Stimulated activated CD4-positive, alpha-beta T cell treated with anti-CD3 and anti-CD28 coated beads, Interleukin-1b, Interleukin-23, amount 100 ng/mL, for 4 hours (primary cell): ENCODE measurements at regions not wholly inside any gene's neighbourhood (a gene's known extent, or its start where the extent isn't known, plus 50 kb on each side); places are given as distances from the start of the nearest gene placed in this dataset.

ENCODE experiments used
- DNase-seq, 2 donors: peaks; one replicate each; pipeline ENCODE4 v3.0.0-alpha.2; 2020; ENCODE audit warnings: low read depth in 2 of 2

GRCh38 chr21:26784974-26785373 is 60.2 kb downstream of the ADAMTS1 start:
- DNase-seq = no peak

GRCh38 chr21:26783466-26784195 is 61.6 kb downstream of the ADAMTS1 start:
- no peak for DNase-seq

GRCh38 chr21:26782747-26783146 is 62.5 kb downstream of the ADAMTS1 start:
- DNase-seq = no peak

GRCh38 chr21:26782331-26782730 is 62.9 kb downstream of the ADAMTS1 start:
- DNase-seq = no peak

- no peak for DNase-seq
Observed at GRCh38 chr21:26781331-26781730, 63.9 kb downstream of the ADAMTS1 start.

GRCh38 chr21:26777166-26777565 is 68.0 kb downstream of the ADAMTS1 start:
- no peak for DNase-seq

GRCh38 chr21:26776310-26777021 is 68.7 kb downstream of the ADAMTS1 start:
- DNase-seq = no peak

GRCh38 chr21:26773058-26773457 is 72.2 kb downstream of the ADAMTS1 start:
- no peak for DNase-seq

GRCh38 chr21:26769613-26770188 is 75.5 kb downstream of the ADAMTS1 start:
- DNase-seq = no peak

GRCh38 chr21:26766826-26767325 is 78.3 kb downstream of the ADAMTS1 start:
- DNase-seq = no peak

- no peak for DNase-seq
Observed at GRCh38 chr21:26761174-26761915, 83.9 kb downstream of the ADAMTS1 start.

- no peak for DNase-seq
Observed at GRCh38 chr21:26759731-26760130, 85.5 kb downstream of the ADAMTS1 start.

- no peak for DNase-seq
Observed at GRCh38 chr21:26758083-26758880, 86.9 kb downstream of the ADAMTS1 start.

- DNase-seq = no peak
Observed at GRCh38 chr21:26756491-26757159, 88.6 kb downstream of the ADAMTS1 start.

GRCh38 chr21:26754853-26755252 is 90.4 kb downstream of the ADAMTS1 start:
- DNase-seq = no peak

- DNase-seq = no peak
Observed at GRCh38 chr21:26753822-26754221, 91.4 kb downstream of the ADAMTS1 start.

GRCh38 chr21:26752849-26753248 is 92.4 kb downstream of the ADAMTS1 start:
- no peak for DNase-seq

GRCh38 chr21:26751305-26751704 is 93.9 kb downstream of the ADAMTS1 start:
- no peak for DNase-seq

- DNase-seq = no peak
Observed at GRCh38 chr21:26748066-26748465, 97.1 kb downstream of the ADAMTS1 start.

GRCh38 chr21:26747216-26747615 is 98.0 kb downstream of the ADAMTS1 start:
- no peak for DNase-seq

- no peak for DNase-seq
Observed at GRCh38 chr21:26743524-26743923, 101.7 kb downstream of the ADAMTS1 start.
